Brain microvascular endothelial cell (primary cell): ENCODE measurements at regions not wholly inside any gene's neighbourhood (a gene's known extent, or its start where the extent isn't known, plus 50 kb on each side); places are given as distances from the start of the nearest gene placed in this dataset.
"Not testable (repeated sequence)": the region's sequence is repeated elsewhere in the genome, so short reads cannot be mapped to it uniquely, and the experiment has no call there.

Source experiments
- DNase-seq: peaks from one replicate; pipeline ENCODE4 v3.0.0-alpha.2; 2020
- H3K27ac ChIP-seq: fragments of 250-450 bp; sonication (Bioruptor Pico); 2 replicates; pipeline ENCODE4 v1.5.1; 2020; ENCODE audit warnings: mild to moderate bottlenecking, moderate library complexity
- H3K27me3 ChIP-seq: fragments of 250-450 bp; sonication (Bioruptor Pico); replicated peaks from 2 replicates; pipeline ENCODE4 v1.5.1; 2020; ENCODE audit warnings: mild to moderate bottlenecking
- H3K36me3 ChIP-seq: fragments of 250-450 bp; sonication (Bioruptor Pico); replicated peaks from 2 replicates; pipeline ENCODE4 v1.5.1; 2020; ENCODE audit warnings: mild to moderate bottlenecking
- H3K4me3 ChIP-seq: 2 replicates; pipeline ENCODE4 v1.5.1; 2011; ENCODE audit warnings: low read depth, mild to moderate bottlenecking, control low read depth, low read length, moderate library complexity
- CTCF ChIP-seq: IDR thresholded peaks from 2 replicates; pipeline ENCODE4 v1.5.1; 2011; ENCODE audit warnings: low read depth, mild to moderate bottlenecking, moderate library complexity, low read length, control low read depth, inconsistent platforms; ENCODE audit errors: missing control alignments
- in situ Hi-C: cut with HindIII; loops from 2 replicates; pipeline ENCODE4 v1.10.0; 2017; ENCODE audit warnings: low sequenced_read_pairs, low pct_ligation_motif_present

DNA sequence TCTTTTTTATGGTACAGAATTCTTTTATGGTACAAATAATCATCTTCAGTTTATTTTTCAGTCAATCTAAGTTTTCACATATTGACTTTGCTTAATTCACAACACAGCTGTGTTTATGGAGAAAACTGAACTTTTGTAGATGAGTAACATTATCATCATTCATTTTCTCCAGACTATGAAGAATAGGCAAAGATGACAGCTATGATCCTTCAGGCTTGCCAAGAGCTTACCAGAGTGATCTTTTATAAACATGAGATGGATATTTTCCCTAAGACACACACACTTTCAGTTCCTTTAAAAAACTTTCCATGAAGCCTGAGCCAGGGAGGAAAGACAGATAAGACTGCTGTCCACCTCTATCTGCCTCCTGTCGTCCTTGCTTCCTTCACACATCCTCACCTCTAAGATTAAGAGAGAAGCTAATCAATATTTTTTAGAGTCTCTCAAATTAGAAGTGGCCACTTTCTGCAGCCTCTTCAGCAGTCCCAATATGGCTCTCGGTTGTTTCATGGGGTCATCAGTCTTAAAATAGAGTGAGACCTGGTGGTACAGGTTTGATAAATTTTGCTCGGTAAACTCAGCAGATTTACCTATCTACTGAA lies 108.1 kb upstream of the SLC27A6 start:
- Histone ChIP-seq H3K27me3 (no peaks in the 10 kb centered on the region), H3K36me3 (no peaks in the 10 kb centered on the region), H3K4me3 (no peak overlapping the region), H3K27ac (no peak overlapping the region)
- no peak for TF ChIP-seq CTCF
- no peak for DNase-seq
- in situ Hi-C loops: no loop called here

GRCh38 chr5:128858995-128859394 lies 106.3 kb upstream of the SLC27A6 start:
- Histone ChIP-seq H3K27ac (no peak overlapping the region), H3K27me3 (no peaks in the 10 kb centered on the region), H3K4me3 (no peak overlapping the region), H3K36me3 (no peaks in the 10 kb centered on the region)
- TF ChIP-seq CTCF: no peak
- no peak for DNase-seq
- in situ Hi-C loops: no loop called here

- in situ Hi-C loops, H3K36me3 ChIP-seq, H3K4me3 ChIP-seq, H3K27me3 ChIP-seq, H3K27ac ChIP-seq, DNase-seq: not testable (repeated sequence)
Observed at GRCh38 chr5:128861155-128861554, 104.1 kb upstream of the SLC27A6 start.

DNA sequence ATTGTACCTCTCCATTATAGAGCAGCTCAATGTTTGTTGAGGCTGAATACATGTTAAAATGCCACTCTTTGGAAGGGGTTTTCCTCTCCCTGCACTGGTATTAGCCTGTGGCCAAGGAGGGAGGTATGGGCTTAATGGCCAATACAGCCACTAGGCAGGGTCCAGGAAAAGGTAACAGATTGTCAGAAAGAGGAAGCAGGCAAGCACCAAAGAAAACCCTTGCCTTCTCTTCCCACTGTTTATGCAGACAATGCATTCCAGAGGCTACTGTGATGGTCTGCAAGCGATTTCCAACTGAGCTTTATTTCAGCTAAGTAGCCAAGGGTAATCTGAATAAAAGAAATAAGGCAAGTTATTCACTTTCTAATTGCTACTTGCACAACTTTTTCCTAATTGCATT lies 95.3 kb upstream of the SLC27A6 start:
- DNase-seq: no peak
- H3K4me3 ChIP-seq: no peak overlapping the region
- no peaks in the 10 kb centered on the region for H3K36me3 ChIP-seq
- no peaks in the 10 kb centered on the region for H3K27me3 ChIP-seq
- no peak for TF ChIP-seq CTCF
- in situ Hi-C loops: no loop called here
- no peak overlapping the region for H3K27ac ChIP-seq

DNA sequence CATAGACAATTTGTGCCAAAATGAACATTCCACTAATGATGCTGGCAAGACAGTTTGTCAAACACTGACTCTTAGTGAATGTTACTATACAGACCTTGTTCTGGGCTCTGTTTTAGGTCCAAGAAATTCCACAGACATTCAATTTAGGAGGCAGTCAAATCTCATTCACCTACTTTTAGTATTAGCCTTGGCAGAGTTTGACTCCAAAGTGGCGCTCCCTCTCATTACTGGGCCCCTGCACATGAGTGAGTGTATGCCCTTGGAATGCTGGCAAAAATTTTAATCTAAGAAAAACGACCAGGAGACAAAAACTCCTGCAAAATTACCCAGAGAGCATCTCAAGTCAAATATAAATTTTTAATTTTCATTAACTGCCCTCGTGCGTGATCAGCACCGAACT lies 94.9 kb upstream of the SLC27A6 start:
- TF ChIP-seq CTCF: no peak
- no peak overlapping the region for H3K4me3 ChIP-seq
- in situ Hi-C loops: no loop called here
- no peak overlapping the region for H3K27ac ChIP-seq
- no peak for DNase-seq
- no peaks in the 10 kb centered on the region for H3K27me3 ChIP-seq
- no peaks in the 10 kb centered on the region for H3K36me3 ChIP-seq

DNA sequence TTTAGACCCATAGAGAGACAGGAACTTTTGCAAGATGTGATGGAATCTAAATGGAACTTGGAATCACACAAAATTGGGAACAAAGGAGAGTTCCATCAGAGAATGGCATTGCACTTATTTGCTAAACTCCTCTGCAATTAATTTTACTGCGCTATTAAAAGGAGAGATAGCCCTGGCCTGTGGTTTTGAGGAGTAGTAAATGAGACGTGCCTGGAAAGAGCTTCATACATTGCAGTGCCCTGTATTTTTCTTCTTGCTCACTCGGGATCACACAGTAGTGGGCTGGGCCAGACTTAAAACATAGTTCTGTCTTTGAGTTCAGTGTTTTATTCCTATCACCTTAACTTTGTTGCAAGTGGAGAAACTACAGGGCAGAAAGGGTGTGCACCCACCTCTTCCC lies 94.4 kb upstream of the SLC27A6 start:
- H3K36me3 ChIP-seq: no peaks in the 10 kb centered on the region
- H3K4me3 ChIP-seq: no peak overlapping the region
- DNase-seq: no peak
- no peak for TF ChIP-seq CTCF
- H3K27ac ChIP-seq: no peak overlapping the region
- in situ Hi-C loops: no loop called here
- no peaks in the 10 kb centered on the region for H3K27me3 ChIP-seq
